NCI-H2107 treated with DMSO at 0.1 percent for 48 hours (cell line): ENCODE measurements at regions not wholly inside any gene's neighbourhood (a gene's known extent, or its start where the extent isn't known, plus 50 kb on each side); places are given as distances from the start of the nearest gene placed in this dataset.

Source experiments
- DNase-seq: peaks from one replicate; lab custom pipeline; 2025; ENCODE audit not compliant: unreplicated experiment; lab: John Stamatoyannopoulos, UW

- DNase-seq: no peak
Measured at GRCh38 chr12:91863702-91864101, 281.9 kb downstream of the BTG1 start.

- no peak for DNase-seq
Measured at GRCh38 chr12:91861554-91861953, 284.1 kb downstream of the BTG1 start.

- no peak for DNase-seq
Measured at GRCh38 chr12:91859347-91859746, 286.3 kb downstream of the BTG1 start.

- no peak for DNase-seq
Measured at GRCh38 chr12:91857813-91858542, 287.7 kb downstream of the BTG1 start.

- no peak for DNase-seq
Measured at GRCh38 chr12:91854725-91855124, 290.9 kb downstream of the BTG1 start.

GRCh38 chr12:91853350-91854127 lies 292.1 kb downstream of the BTG1 start:
- no peak for DNase-seq

- DNase-seq: peak; percentile 90
Measured at GRCh38 chr12:91852634-91853033, 293.0 kb downstream of the BTG1 start.

- no peak for DNase-seq
Measured at GRCh38 chr12:91851741-91852477, 293.7 kb downstream of the BTG1 start.

- no peak for DNase-seq
Measured at GRCh38 chr12:91846466-91847055, 299.1 kb downstream of the BTG1 start.

- DNase-seq: no peak
Measured at GRCh38 chr12:91845365-91845764, 300.3 kb downstream of the BTG1 start.

GRCh38 chr12:91841822-91842221 lies 303.8 kb downstream of the BTG1 start:
- no peak for DNase-seq

- DNase-seq: no peak
Measured at GRCh38 chr12:91836696-91837095, 308.9 kb downstream of the BTG1 start.

- DNase-seq: no peak
Measured at GRCh38 chr12:91836264-91836663, 309.4 kb downstream of the BTG1 start.

GRCh38 chr12:91835693-91836092 lies 310.0 kb downstream of the BTG1 start:
- DNase-seq: no peak

GRCh38 chr12:91833780-91834359 lies 311.8 kb downstream of the BTG1 start:
- DNase-seq: no peak

GRCh38 chr12:91825999-91826398 lies 319.6 kb downstream of the BTG1 start:
- DNase-seq: no peak

GRCh38 chr12:91824991-91825390 lies 320.7 kb downstream of the BTG1 start:
- DNase-seq: no peak

- DNase-seq: no peak
Measured at GRCh38 chr12:91819132-91819447, 326.6 kb downstream of the BTG1 start.

GRCh38 chr12:91818227-91819131 lies 327.2 kb downstream of the BTG1 start:
- DNase-seq: no peak

GRCh38 chr12:91817517-91817916 lies 328.1 kb downstream of the BTG1 start:
- no peak for DNase-seq
